Sigmoid colon (tissue), 6 donors: ENCODE measurements at regions not wholly inside any gene's neighbourhood (a gene's known extent, or its start where the extent isn't known, plus 50 kb on each side); places are given as distances from the start of the nearest gene placed in this dataset.

Experiments
- DNase-seq: peaks from one replicate; pipeline ENCODE4 v3.0.0-alpha.2; 2019
- H3K27ac ChIP-seq, 4 donors: fragments of 200-600 bp; sonication (generic); one replicate each; pipeline ENCODE4 v1.5.1; 2016 to 2019; ENCODE audit warnings: mild to moderate bottlenecking in 1 of 4
- H3K27me3 ChIP-seq, 3 donors: fragments of 200-600 bp; sonication (generic); one replicate each; pipeline ENCODE4 v1.5.1; 2019; ENCODE audit warnings: mild to moderate bottlenecking in 1 of 3
- H3K36me3 ChIP-seq, 4 donors: fragments of 200-600 bp; sonication (generic); one replicate each; pipeline ENCODE4 v1.5.1; 2016 to 2019
- H3K4me1 ChIP-seq, 4 donors: fragments of 200-600 bp; sonication (generic); one replicate each; pipeline ENCODE4 v1.5.1; 2017 to 2019
- H3K4me3 ChIP-seq, 4 donors: fragments of 200-600 bp; sonication (generic); one replicate each; pipeline ENCODE4 v1.5.1; 2017 to 2019; ENCODE audit warnings: mild to moderate bottlenecking in 2 of 4, moderate library complexity in 1 of 4
- H3K9me3 ChIP-seq, 4 donors: fragments of 200-600 bp in 3 of 4; sonication (generic) in 3 of 4; one replicate each; pipeline versions ENCODE4 v1.5.1 to v1.6.1; 2013 to 2019
- CTCF ChIP-seq, 4 experiments: fragments of 450-650 bp in 3 of 4; fragments of 200-600 bp in 1 of 4; IDR thresholded peaks; one replicate each; pipeline ENCODE4 v1.5.1; 2016 to 2019; ENCODE audit warnings: antibody characterized with exemption in 4 of 4, mild to moderate bottlenecking in 3 of 4, moderate library complexity in 2 of 4
- EP300 ChIP-seq, 4 donors: sonication (generic); formaldehyde crosslinking; IDR thresholded peaks; one replicate each; pipeline ENCODE4 v1.6.1; 2017; ENCODE audit warnings: antibody characterized with exemption in 4 of 4
- POLR2A ChIP-seq, 2 donors: fragments of 450-650 bp; IDR thresholded peaks; one replicate each; pipeline ENCODE4 v1.6.1; 2016; ENCODE audit warnings: antibody characterized with exemption in 2 of 2, mild to moderate bottlenecking in 2 of 2, moderate library complexity in 2 of 2
- POLR2AphosphoS5 ChIP-seq, 4 donors: sonication (generic); formaldehyde crosslinking; IDR thresholded peaks; one replicate each; pipeline ENCODE4 v1.6.1; 2017; ENCODE audit warnings: antibody characterized with exemption in 4 of 4
- WGBS, 2 donors: extraction: QIAGEN DNeasy Blood & Tissue Kit; methylation state at CpG; one replicate each; pipeline ENCODE4 v1.1.7; 2013; 5-methylcytosine and 5-hydroxymethylcytosine counted together
- intact Hi-C: fragments of 100-400 bp; cut with DNase I; formaldehyde crosslinking; loops from one replicate; pipeline ENCODE4 v1.15.1; 2023
- donor health status: healthy with polysubstance abuse.
- donor health status: healthy.

- intact Hi-C loops, result no loop called here
- WGBS, 2 donors, result 77 to 87% methylated on average over 1 of the region's 1 CpG
- H3K4me3 ChIP-seq, result no peak overlapping the region
Observed at GRCh38 chr3:81927811-81928210, 166.4 kb upstream of the GBE1 start.

GRCh38 chr3:81925385-81925784 is 163.9 kb upstream of the GBE1 start:
- Histone ChIP-seq H3K4me1 (no peaks in the 10 kb centered on the region), H3K9me3 (no peaks in the 10 kb centered on the region), H3K27me3 (no peaks in the 10 kb centered on the region), H3K27ac (no peak overlapping the region), H3K4me3 (no peak overlapping the region), H3K36me3 (no peaks in the 10 kb centered on the region)
- TF ChIP-seq POLR2AphosphoS5 (IDR thresholded peaks at IDR 0.05) (no peak), EP300 (IDR thresholded peaks at IDR 0.05) (no peak), POLR2A (IDR thresholded peaks at IDR 0.05) (no peak)
- DNase-seq, result no peak
- intact Hi-C loops, result no loop called here

More at GRCh38 chr3:81927811-81928210, 166.4 kb upstream of the GBE1 start:
- H3K27ac ChIP-seq, result no peak overlapping the region
- DNase-seq, result no peak
- TF ChIP-seq POLR2AphosphoS5 (IDR thresholded peaks at IDR 0.05) (no peak), EP300 (IDR thresholded peaks at IDR 0.05) (no peak), POLR2A (IDR thresholded peaks at IDR 0.05) (no peak), CTCF (IDR thresholded peaks at IDR 0.05) (no peak)
- no peaks in the 10 kb centered on the region for H3K9me3 ChIP-seq
- no peaks in the 10 kb centered on the region for H3K4me1 ChIP-seq
- H3K36me3 ChIP-seq, result no peaks in the 10 kb centered on the region
- no peaks in the 10 kb centered on the region for H3K27me3 ChIP-seq

- intact Hi-C loops, result no loop called here
- no peak for TF ChIP-seq CTCF (IDR thresholded peaks at IDR 0.05)
- no peak for TF ChIP-seq POLR2AphosphoS5 (IDR thresholded peaks at IDR 0.05)
- no peak for TF ChIP-seq POLR2A (IDR thresholded peaks at IDR 0.05)
- TF ChIP-seq EP300 (IDR thresholded peaks at IDR 0.05), result no peak
- DNase-seq, result no peak
- Histone ChIP-seq H3K27ac (no peak overlapping the region), H3K27me3 (no peaks in the 10 kb centered on the region), H3K36me3 (no peaks in the 10 kb centered on the region), H3K9me3 (no peaks in the 10 kb centered on the region), H3K4me1 (no peaks in the 10 kb centered on the region), H3K4me3 (no peak overlapping the region)
- WGBS, 2 donors, result 90 to 94% methylated on average over 2 of the region's 2 CpGs
Observed at GRCh38 chr3:81923038-81923437, 161.6 kb upstream of the GBE1 start.

- Histone ChIP-seq H3K27me3 (no peaks in the 10 kb centered on the region), H3K36me3 (no peaks in the 10 kb centered on the region), H3K4me3 (no peak overlapping the region), H3K4me1 (no peaks in the 10 kb centered on the region), H3K27ac (no peak overlapping the region), H3K9me3 (no peaks in the 10 kb centered on the region)
- no peak for TF ChIP-seq EP300 (IDR thresholded peaks at IDR 0.05)
- no peak for TF ChIP-seq POLR2A (IDR thresholded peaks at IDR 0.05)
- TF ChIP-seq POLR2AphosphoS5 (IDR thresholded peaks at IDR 0.05), result no peak
- TF ChIP-seq CTCF (IDR thresholded peaks at IDR 0.05), result no peak
- intact Hi-C loops, result no loop called here
- no peak for DNase-seq
- 86% methylated on average over 1 of the region's 1 CpG for WGBS, 2 donors
Observed at GRCh38 chr3:81922404-81922803, 161.0 kb upstream of the GBE1 start.

- no peaks in the 10 kb centered on the region for H3K4me1 ChIP-seq
- intact Hi-C loops, result no loop called here
- H3K9me3 ChIP-seq, result no peaks in the 10 kb centered on the region
- no peak overlapping the region for H3K27ac ChIP-seq
- no peaks in the 10 kb centered on the region for H3K27me3 ChIP-seq
- DNase-seq, result no peak
- no peak for TF ChIP-seq POLR2A (IDR thresholded peaks at IDR 0.05)
- no peak for TF ChIP-seq POLR2AphosphoS5 (IDR thresholded peaks at IDR 0.05)
- no peak for TF ChIP-seq CTCF (IDR thresholded peaks at IDR 0.05)
- TF ChIP-seq EP300 (IDR thresholded peaks at IDR 0.05), result no peak
- 53 to 60% methylated on average over 1 of the region's 1 CpG for WGBS, 2 donors
- H3K4me3 ChIP-seq, result no peak overlapping the region
- H3K36me3 ChIP-seq, result no peaks in the 10 kb centered on the region
Observed at GRCh38 chr3:81920816-81921215, 159.4 kb upstream of the GBE1 start.
